Small intestine (tissue), 7 donors: ENCODE measurements at regions not wholly inside any gene's neighbourhood (a gene's known extent, or its start where the extent isn't known, plus 50 kb on each side); places are given as distances from the start of the nearest gene placed in this dataset.
"Not testable (repeated sequence)": the region's sequence is repeated elsewhere in the genome, so short reads cannot be mapped to it uniquely, and the experiment has no call there.

Experiments
- DNase-seq, 2 donors: peaks; one replicate each; pipeline versions ENCODE4 v3.0.0 to v3.0.0-alpha.2; 2013
- FAIRE-seq: peaks from 2 replicates; lab custom pipeline; 2012; peaks lifted over from hg19 to GRCh38; lab: Jason Lieb, UNC
- H3K27ac ChIP-seq, 3 donors: one replicate each; pipeline ENCODE4 v1.5.1; 2013; ENCODE audit warnings: low read length in 2 of 3, mild to moderate bottlenecking in 2 of 3, control low read depth in 1 of 3, inconsistent platforms in 1 of 3, low read depth in 1 of 3, moderate library complexity in 1 of 3
- H3K27me3 ChIP-seq, 3 donors: one replicate each; pipeline ENCODE4 v1.6.1; 2013; ENCODE audit warnings: low read length in 3 of 3, inconsistent platforms in 1 of 3; ENCODE audit not compliant: control insufficient read depth in 3 of 3, insufficient read depth in 3 of 3
- H3K36me3 ChIP-seq, 3 donors: one replicate each; pipeline ENCODE4 v1.6.1; 2013; ENCODE audit warnings: low read length in 3 of 3, inconsistent platforms in 1 of 3, low read depth in 1 of 3, mild to moderate bottlenecking in 1 of 3, moderate library complexity in 1 of 3; ENCODE audit not compliant: control insufficient read depth in 3 of 3, insufficient read depth in 2 of 3
- H3K4me1 ChIP-seq, 3 donors: one replicate each; pipeline ENCODE4 v1.6.1; 2013; ENCODE audit warnings: low read length in 2 of 3, inconsistent platforms in 1 of 3, low read depth in 1 of 3, mild to moderate bottlenecking in 1 of 3, moderate library complexity in 1 of 3; ENCODE audit not compliant: control insufficient read depth in 3 of 3, insufficient read depth in 2 of 3
- H3K4me3 ChIP-seq, 3 donors: one replicate each; pipeline ENCODE4 v1.5.1; 2013; ENCODE audit warnings: low read length in 3 of 3, control low read depth in 1 of 3, inconsistent platforms in 1 of 3, low read depth in 1 of 3, mild to moderate bottlenecking in 1 of 3, moderate library complexity in 1 of 3
- H3K9me3 ChIP-seq, 2 donors: one replicate each; pipeline ENCODE4 v1.6.1; 2013; ENCODE audit warnings: low read depth in 1 of 2, low read length in 1 of 2; ENCODE audit not compliant: control insufficient read depth in 2 of 2, insufficient read depth in 1 of 2
- WGBS, 3 donors: extraction: QIAGEN DNeasy Blood & Tissue Kit; methylation state at CpG; one replicate each; pipeline ENCODE4 v1.1.7; 2013; 5-methylcytosine and 5-hydroxymethylcytosine counted together
- donor health status: healthy with polysubstance abuse.
- donor health status: control.
- donor health status: control.
- donor health status: Bipolar disorder and iron deficiency.
- donor health status: healthy.

DNA sequence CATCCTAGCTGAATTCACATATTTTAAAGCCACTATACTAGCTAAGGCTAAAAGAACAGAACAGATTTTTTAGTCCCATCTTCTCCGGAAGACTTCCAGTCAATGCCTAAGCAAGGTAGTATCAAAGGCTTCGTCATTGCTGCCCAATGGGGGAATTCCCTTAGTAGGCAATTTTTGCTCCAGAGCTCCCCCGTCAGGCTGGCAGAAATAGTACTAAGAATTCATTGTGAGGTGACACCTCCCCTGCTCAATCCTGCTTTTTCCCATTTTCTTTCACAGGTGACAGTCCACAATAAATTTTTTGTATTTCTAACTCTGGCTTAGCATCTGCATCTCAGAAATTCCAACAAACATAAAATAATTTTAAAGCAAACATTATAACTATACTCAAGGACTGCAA lies 52.8 kb upstream of the SRSF6 start:
- 25 to 35% (median 34%) methylated on average over 3 of the region's 3 CpGs for WGBS, 3 donors

GRCh38 chr20:43400882-43401281 lies 56.8 kb upstream of the SRSF6 start:
- not testable (repeated sequence) for DNase-seq, H3K4me1 ChIP-seq, H3K27ac ChIP-seq, H3K36me3 ChIP-seq, H3K4me3 ChIP-seq, H3K9me3 ChIP-seq, H3K27me3 ChIP-seq, FAIRE-seq
- 76 to 85% (median 79%) methylated on average over 6 of the region's 6 CpGs for WGBS, 3 donors

More for the DNA sequence above, 52.8 kb upstream of the SRSF6 start:
- H3K9me3 ChIP-seq = peaks cover 0 to 9% of the 10 kb centered on the region in 2 donors
- H3K4me3 ChIP-seq = no peak overlapping the region
- no peaks in the 10 kb centered on the region for H3K4me1 ChIP-seq
- H3K27ac ChIP-seq = no peak overlapping the region
- H3K36me3 ChIP-seq = no peaks in the 10 kb centered on the region
- no peak for FAIRE-seq
- H3K27me3 ChIP-seq = no peaks in the 10 kb centered on the region
- peak in 1 of 2 donors; percentile 3 for DNase-seq

DNA sequence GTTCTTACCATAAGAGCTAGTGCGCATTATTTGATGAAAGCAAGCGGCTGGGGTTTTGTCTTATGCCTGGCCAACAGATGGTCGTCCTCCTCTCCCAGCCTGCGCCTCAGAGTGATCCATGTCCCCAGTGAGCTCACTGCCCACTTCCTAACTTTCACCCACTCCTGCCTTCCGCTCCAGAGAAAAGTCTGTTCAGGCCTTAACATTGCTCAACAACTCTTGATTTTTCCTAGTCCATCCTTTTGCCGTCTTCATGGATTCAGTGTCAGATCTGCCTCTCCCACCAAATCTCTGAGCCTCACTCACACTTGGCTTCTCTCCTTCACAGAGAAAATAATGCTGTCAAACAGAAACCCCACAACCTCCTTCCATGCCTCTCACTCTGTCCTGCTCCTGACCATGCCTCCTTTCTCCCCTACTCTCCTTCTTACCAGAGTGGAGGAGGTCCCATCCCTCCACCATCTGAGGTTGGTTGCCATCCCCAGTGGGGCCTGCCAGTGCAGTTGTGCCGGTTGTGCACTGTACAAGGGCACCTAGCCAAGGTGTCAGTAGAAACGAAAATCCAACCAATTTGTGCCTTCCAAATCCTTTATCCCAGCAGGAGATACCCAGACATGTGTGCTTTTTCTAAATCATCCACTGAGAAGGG lies 58.9 kb upstream of the SRSF6 start:
- H3K4me3 ChIP-seq = no peak overlapping the region
- H3K27ac ChIP-seq = no peak overlapping the region
- DNase-seq (no peak), FAIRE-seq (no peak)
- 79 to 80% (median 79%) methylated on average over 8 of the region's 8 CpGs for WGBS, 3 donors
- H3K4me1 ChIP-seq = no peaks in the 10 kb centered on the region
- H3K36me3 ChIP-seq = no peaks in the 10 kb centered on the region
- H3K9me3 ChIP-seq = no peaks in the 10 kb centered on the region
- peaks cover 0 to 2% (median 0%) of the 10 kb centered on the region in 3 donors for H3K27me3 ChIP-seq

DNA sequence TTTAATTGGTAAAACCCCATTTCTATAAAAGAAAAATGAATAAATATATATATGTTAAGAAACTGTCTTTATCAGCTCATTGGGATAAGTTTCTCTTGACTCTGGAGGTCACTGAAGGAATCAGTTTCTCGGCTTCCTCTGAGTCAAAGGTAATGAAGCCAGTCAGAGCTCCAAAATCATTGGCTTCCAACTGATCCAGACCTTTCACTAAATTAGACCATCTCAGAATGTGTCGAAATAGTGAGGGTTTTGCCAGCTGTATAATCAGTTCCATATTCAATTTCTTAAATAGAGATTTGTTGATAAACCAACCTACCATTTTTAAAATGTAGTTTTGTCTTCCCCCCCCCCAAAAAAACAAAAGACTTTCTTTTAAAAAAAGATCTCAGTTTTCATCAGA lies 60.5 kb upstream of the SRSF6 start:
- DNase-seq = no peak
- Histone ChIP-seq H3K36me3 (no peaks in the 10 kb centered on the region), H3K27me3 (peaks cover 0 to 2% (median 0%) of the 10 kb centered on the region in 3 donors), H3K9me3 (no peaks in the 10 kb centered on the region), H3K4me3 (no peak overlapping the region), H3K27ac (no peak overlapping the region), H3K4me1 (no peaks in the 10 kb centered on the region)
- FAIRE-seq = no peak
- 73 to 84% (median 80%) methylated on average over 2 of the region's 2 CpGs for WGBS, 3 donors

DNA sequence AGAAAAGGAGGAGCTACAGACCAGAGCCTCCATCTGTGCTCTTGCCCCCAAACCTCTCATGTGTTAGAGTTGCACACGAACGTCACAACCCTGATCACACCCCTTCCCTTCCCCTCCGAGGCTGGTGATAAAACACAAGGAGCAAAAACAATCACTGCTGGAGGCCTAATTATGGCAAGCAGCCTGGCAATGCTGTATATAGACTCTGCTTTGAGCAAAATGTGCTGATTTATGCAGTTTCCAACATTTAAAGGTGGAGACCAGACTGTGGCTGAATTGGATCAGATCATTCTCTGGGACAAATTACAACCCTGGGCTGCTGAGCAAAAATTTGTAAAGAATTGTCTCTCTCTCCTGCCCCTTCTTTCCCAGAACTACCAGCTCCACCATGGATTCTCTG lies 64.6 kb upstream of the SRSF6 start:
- FAIRE-seq = no peak
- WGBS, 3 donors = 53 to 56% (median 56%) methylated on average over 3 of the region's 3 CpGs
- DNase-seq = no peak

GRCh38 chr20:43392561-43392960 lies 65.1 kb upstream of the SRSF6 start:
- Histone ChIP-seq H3K27ac (no peak overlapping the region), H3K27me3 (no peaks in the 10 kb centered on the region), H3K4me1 (no peaks in the 10 kb centered on the region), H3K4me3 (no peak overlapping the region), H3K36me3 (no peaks in the 10 kb centered on the region), H3K9me3 (no peaks in the 10 kb centered on the region)
- 77 to 79% (median 78%) methylated on average over 5 of the region's 5 CpGs for WGBS, 3 donors
- FAIRE-seq = no peak
- DNase-seq = no peak

More for the DNA sequence above, 64.6 kb upstream of the SRSF6 start:
- Histone ChIP-seq H3K4me1 (no peaks in the 10 kb centered on the region), H3K4me3 (no peak overlapping the region), H3K36me3 (no peaks in the 10 kb centered on the region), H3K27ac (no peak overlapping the region), H3K9me3 (no peaks in the 10 kb centered on the region), H3K27me3 (no peaks in the 10 kb centered on the region)

- Histone ChIP-seq H3K4me1 (no peaks in the 10 kb centered on the region), H3K27ac (no peak overlapping the region), H3K4me3 (no peak overlapping the region), H3K36me3 (no peaks in the 10 kb centered on the region), H3K27me3 (no peaks in the 10 kb centered on the region), H3K9me3 (no peaks in the 10 kb centered on the region)
- FAIRE-seq = no peak
- 36 to 47% (median 42%) methylated on average over 20 to 26 of the region's 26 CpGs for WGBS, 3 donors
- no peak for DNase-seq
Observed at GRCh38 chr20:43389839-43390626, 67.7 kb upstream of the SRSF6 start.

- WGBS, 3 donors = 39 to 46% (median 42%) methylated on average over 6 of the region's 6 CpGs
- Histone ChIP-seq H3K4me1 (no peaks in the 10 kb centered on the region), H3K27ac (no peak overlapping the region)
Observed at GRCh38 chr20:43389211-43389610, 68.5 kb upstream of the SRSF6 start.

More at GRCh38 chr20:43389211-43389610, 68.5 kb upstream of the SRSF6 start:
- Histone ChIP-seq H3K4me3 (no peak overlapping the region), H3K27me3 (no peaks in the 10 kb centered on the region), H3K9me3 (no peaks in the 10 kb centered on the region), H3K36me3 (no peaks in the 10 kb centered on the region)
- FAIRE-seq (no peak), DNase-seq (no peak)
